HG03196 (cell line): ENCODE measurements at regions not wholly inside any gene's neighbourhood (a gene's known extent, or its start where the extent isn't known, plus 50 kb on each side); places are given as distances from the start of the nearest gene placed in this dataset.

ENCODE experiments used
- ATAC-seq: cut with Tn5 transposase; IDR thresholded peaks from one replicate; pipeline ENCODE4 v1.9.1; 2021; ENCODE audit not compliant: unreplicated experiment

DNA sequence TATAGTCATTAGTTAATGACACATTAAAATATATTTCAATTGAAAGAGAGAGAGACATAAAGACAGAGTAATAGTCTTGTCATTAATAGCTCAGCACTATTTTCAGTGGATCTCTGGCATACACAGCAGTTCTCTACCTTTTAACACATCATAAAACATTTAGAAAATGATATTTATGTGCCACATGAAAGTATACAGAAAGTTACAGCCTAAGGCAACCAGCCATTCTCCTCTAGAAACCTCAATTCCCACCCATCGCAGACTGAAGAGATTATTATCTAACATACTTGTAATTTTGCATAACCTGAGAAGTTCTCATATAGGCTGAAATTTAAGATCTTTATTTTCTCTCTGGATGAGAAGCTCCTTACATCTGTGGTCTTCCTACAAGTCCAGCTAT lies 58.7 kb upstream of the FAM83B start:
- ATAC-seq, result no peak
